GM21423 (cell line): ENCODE measurements at regions not wholly inside any gene's neighbourhood (a gene's known extent, or its start where the extent isn't known, plus 50 kb on each side); places are given as distances from the start of the nearest gene placed in this dataset.
"Not testable (repeated sequence)": the region's sequence is repeated elsewhere in the genome, so short reads cannot be mapped to it uniquely, and the experiment has no call there.

Source experiments
- ATAC-seq: cut with Tn5 transposase; IDR thresholded peaks from one replicate; pipeline ENCODE4 v1.9.1; 2021; ENCODE audit warnings: mild to moderate bottlenecking, moderate library complexity; ENCODE audit not compliant: unreplicated experiment

GRCh38 chr2:190742431-190742830 lies 93.5 kb downstream of the NAB1 start:
- no peak for ATAC-seq

GRCh38 chr2:190744041-190744440 lies 95.2 kb downstream of the NAB1 start:
- no peak for ATAC-seq

- ATAC-seq = no peak
Observed at GRCh38 chr2:190746971-190747761, 98.3 kb downstream of the NAB1 start.

GRCh38 chr2:190748966-190749365 lies 100.1 kb downstream of the NAB1 start:
- no peak for ATAC-seq

GRCh38 chr2:190755772-190756415 lies 107.0 kb downstream of the NAB1 start:
- ATAC-seq = no peak

- ATAC-seq = no peak
Observed at GRCh38 chr2:190759749-190760213, 110.9 kb downstream of the NAB1 start.

GRCh38 chr2:190760353-190761150 lies 111.7 kb downstream of the NAB1 start:
- ATAC-seq = not testable (repeated sequence)

GRCh38 chr2:190761216-190761615 lies 112.3 kb downstream of the NAB1 start:
- ATAC-seq = not testable (repeated sequence)

GRCh38 chr2:190762566-190762965 lies 113.7 kb downstream of the NAB1 start:
- ATAC-seq = no peak

- no peak for ATAC-seq
Observed at GRCh38 chr2:190763100-190763499, 114.2 kb downstream of the NAB1 start.

- ATAC-seq = peak; percentile 49
Observed at GRCh38 chr2:190763901-190764514, 115.1 kb downstream of the NAB1 start.

GRCh38 chr2:190765386-190766173 lies 115.0 kb upstream of the GLS start:
- no peak for ATAC-seq

GRCh38 chr2:190766174-190766572 lies 114.4 kb upstream of the GLS start:
- no peak for ATAC-seq

GRCh38 chr2:190766595-190766994 lies 114.0 kb upstream of the GLS start:
- ATAC-seq = no peak

- ATAC-seq = no peak
Observed at GRCh38 chr2:190767821-190768220, 112.8 kb upstream of the GLS start.

GRCh38 chr2:190769258-190769657 lies 111.4 kb upstream of the GLS start:
- no peak for ATAC-seq

- ATAC-seq = no peak
Observed at GRCh38 chr2:190771726-190772125, 108.9 kb upstream of the GLS start.

- no peak for ATAC-seq
Observed at GRCh38 chr2:190780594-190780993, 100.0 kb upstream of the GLS start.

- no peak for ATAC-seq
Observed at GRCh38 chr2:190781604-190782198, 98.9 kb upstream of the GLS start.

GRCh38 chr2:190782264-190782663 lies 98.4 kb upstream of the GLS start:
- ATAC-seq = no peak
